Activated B cell treated with CpG ODN at 0.5 μM for 24 hours (primary cell): ENCODE measurements at regions not wholly inside any gene's neighbourhood (a gene's known extent, or its start where the extent isn't known, plus 50 kb on each side); places are given as distances from the start of the nearest gene placed in this dataset.

ENCODE experiments used
- ATAC-seq: fragments of 200-7000 bp; cut with Tn5 transposase; one replicate; pipeline ENCODE4 v1.10.0; 2021; ENCODE audit warnings: low read depth, mild to moderate bottlenecking, moderate library complexity
- CTCF ChIA-PET: fragments of 350-600 bp; sonication (Branson Sonifier 250); formaldehyde crosslinking; loops from one replicate; lab custom pipeline; 2021; ENCODE audit warnings: antibody characterized with exemption; lab: Charles Lee
- POLR2A ChIA-PET: fragments of 350-600 bp; sonication (Branson Sonifier 250); formaldehyde crosslinking; loops from one replicate; lab custom pipeline; 2021; ENCODE audit warnings: antibody characterized with exemption; lab: Charles Lee
- DNase-seq: peaks from one replicate; pipeline ENCODE4 v3.0.0; 2022
- H3K27ac Mint-ChIP-seq: one replicate; pipeline ENCODE4 v1.8.0; 2020; ENCODE audit warnings: mixed read lengths
- H3K27me3 Mint-ChIP-seq: one replicate; pipeline ENCODE4 v1.8.0; 2021; ENCODE audit warnings: mixed read lengths
- H3K36me3 Mint-ChIP-seq: one replicate; pipeline ENCODE4 v1.8.0; 2021; ENCODE audit warnings: low read depth, mixed read lengths
- H3K4me1 Mint-ChIP-seq: one replicate; pipeline ENCODE4 v1.8.0; 2021; ENCODE audit warnings: mixed read lengths
- H3K4me3 Mint-ChIP-seq: one replicate; pipeline ENCODE4 v1.8.0; 2020; ENCODE audit warnings: mild to moderate bottlenecking, mixed read lengths
- H3K9me3 Mint-ChIP-seq: one replicate; pipeline ENCODE4 v1.8.0; 2020; ENCODE audit warnings: mixed read lengths
- CTCF ChIP-seq: fragments of 200-600 bp; IDR thresholded peaks from one replicate; pipeline ENCODE4 v1.8.0; 2022; ENCODE audit warnings: antibody characterized with exemption, mild to moderate bottlenecking
- intact Hi-C: fragments of 100-400 bp; cut with micrococcal nuclease; formaldehyde crosslinking; loops from one replicate; pipeline ENCODE4 v1.15.1; 2024

GRCh38 chr15:29550834-29551465 lies 271.3 kb downstream of the TJP1 start:
- Mint-ChIP-seq H3K9me3 (peaks cover 9% of the 10 kb centered on the region), H3K4me3 (no peak overlapping the region), H3K27ac (no peak overlapping the region), H3K36me3 (no peaks in the 10 kb centered on the region), H3K4me1 (no peaks in the 10 kb centered on the region), H3K27me3 (no peaks in the 10 kb centered on the region)
- ATAC-seq (no peak), DNase-seq (no peak)
- ChIA-PET CTCF (no interaction called here), POLR2A (no interaction called here)
- no peak for TF ChIP-seq CTCF
- intact Hi-C loops: no loop called here

DNA sequence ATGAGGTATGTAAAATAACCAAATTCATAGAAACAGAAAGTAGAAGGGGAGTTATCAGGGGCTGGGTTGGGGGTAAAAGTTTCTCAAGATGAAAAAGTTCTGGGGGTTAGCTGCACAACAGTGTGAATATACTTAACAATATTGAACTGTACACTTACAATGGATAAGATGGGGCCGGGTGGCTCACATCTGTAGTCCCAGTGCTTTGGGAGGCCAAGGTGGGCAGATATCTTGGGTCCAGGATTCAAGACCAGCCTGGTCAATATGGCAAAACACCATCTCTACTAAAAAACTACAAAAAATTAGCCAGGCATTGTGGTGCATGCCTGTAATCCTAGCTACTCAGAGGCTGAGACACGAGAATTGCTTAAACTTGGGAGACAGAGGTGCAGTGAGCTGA lies 274.3 kb downstream of the TJP1 start:
- Mint-ChIP-seq H3K27me3 (no peaks in the 10 kb centered on the region), H3K4me3 (no peak overlapping the region), H3K36me3 (no peaks in the 10 kb centered on the region), H3K4me1 (no peaks in the 10 kb centered on the region), H3K27ac (no peak overlapping the region), H3K9me3 (peaks cover 18% of the 10 kb centered on the region)
- DNase-seq (no peak), ATAC-seq (no peak)
- ChIA-PET CTCF (no interaction called here), POLR2A (no interaction called here)
- TF ChIP-seq CTCF: no peak
- intact Hi-C loops: no loop called here

DNA sequence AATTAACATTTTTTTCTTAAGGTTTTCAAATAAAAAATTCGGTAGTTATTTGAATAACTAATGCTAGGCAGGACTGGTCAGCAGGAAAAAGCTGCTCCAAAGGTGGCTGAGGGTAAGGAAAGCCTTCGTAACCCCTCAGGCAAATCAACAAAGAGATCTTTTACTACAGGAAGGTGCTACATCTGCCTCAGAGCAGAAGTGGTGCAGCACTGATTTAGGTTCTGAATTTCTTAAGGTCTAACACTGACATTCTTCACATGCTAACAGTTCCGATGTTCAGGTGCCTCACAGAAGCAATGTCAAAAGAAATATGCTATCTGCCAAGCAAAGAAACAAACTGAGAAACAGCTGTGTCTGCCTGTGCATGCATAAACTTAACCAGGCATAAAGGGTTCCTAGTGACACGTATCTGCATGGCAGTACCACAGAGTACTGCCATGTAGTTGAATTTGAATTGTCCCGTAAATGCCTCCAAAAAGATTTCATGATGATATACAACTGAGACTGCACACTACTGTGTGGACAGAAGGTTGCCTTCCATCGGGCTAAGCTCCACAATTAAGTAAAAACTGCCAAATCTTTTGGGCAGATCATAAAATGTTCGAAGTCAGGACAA lies 275.0 kb upstream of the NSMCE3 start:
- no peak overlapping the region for H3K27ac Mint-ChIP-seq
- CTCF ChIA-PET: no interaction called here

GRCh38 chr15:29542994-29543393 lies 273.4 kb upstream of the NSMCE3 start:
- Mint-ChIP-seq H3K36me3 (no peaks in the 10 kb centered on the region), H3K4me3 (no peak overlapping the region), H3K27me3 (no peaks in the 10 kb centered on the region), H3K9me3 (peaks cover 16% of the 10 kb centered on the region), H3K27ac (no peak overlapping the region), H3K4me1 (no peaks in the 10 kb centered on the region)
- ChIA-PET POLR2A (no interaction called here), CTCF (no interaction called here)
- TF ChIP-seq CTCF: no peak
- DNase-seq: no peak
- intact Hi-C loops: no loop called here
- no peak for ATAC-seq

More for the DNA sequence above, 275.0 kb upstream of the NSMCE3 start:
- Mint-ChIP-seq H3K27me3 (no peaks in the 10 kb centered on the region), H3K9me3 (peaks cover 16% of the 10 kb centered on the region), H3K4me1 (no peaks in the 10 kb centered on the region), H3K36me3 (no peaks in the 10 kb centered on the region), H3K4me3 (no peak overlapping the region)
- intact Hi-C loops: no loop called here
- POLR2A ChIA-PET: no interaction called here
- ATAC-seq: no peak
- TF ChIP-seq CTCF: no peak
- DNase-seq: no peak

DNA sequence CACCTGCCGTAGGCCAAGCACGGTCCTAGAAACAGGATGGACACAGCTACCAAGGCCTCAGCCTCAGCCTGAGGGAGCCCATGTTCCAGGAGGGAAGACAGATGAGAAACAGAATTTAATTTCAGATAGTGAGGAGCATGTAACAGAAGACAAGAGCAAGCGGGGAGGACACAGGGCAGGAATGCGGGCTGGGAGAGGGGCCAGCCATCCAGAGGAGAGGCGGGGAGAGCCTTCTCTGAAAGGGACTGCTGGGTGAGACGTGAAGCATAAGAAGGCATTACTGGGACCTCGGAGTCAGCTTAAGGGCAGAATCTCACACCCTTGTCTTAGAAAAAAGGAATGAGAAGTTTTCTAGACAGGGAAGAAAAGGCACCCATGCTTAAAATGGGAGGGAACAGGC lies 271.7 kb upstream of the NSMCE3 start:
- ChIA-PET CTCF (no interaction called here), POLR2A (no interaction called here)
- Mint-ChIP-seq H3K27ac (no peak overlapping the region), H3K36me3 (no peaks in the 10 kb centered on the region), H3K4me1 (no peaks in the 10 kb centered on the region), H3K27me3 (no peaks in the 10 kb centered on the region), H3K9me3 (peaks cover 12% of the 10 kb centered on the region), H3K4me3 (no peak overlapping the region)
- intact Hi-C loops: no loop called here
- TF ChIP-seq CTCF: no peak
- ATAC-seq: no peak
- no peak for DNase-seq
